GM12891 (cell line): ENCODE measurements at regions not wholly inside any gene's neighbourhood (a gene's known extent, or its start where the extent isn't known, plus 50 kb on each side); places are given as distances from the start of the nearest gene placed in this dataset.

Source experiments
- DNase-seq: peaks from one replicate; pipeline ENCODE4 v3.0.0; 2011; ENCODE audit warnings: low spot score; ENCODE audit not compliant: insufficient read length
- FAIRE-seq: peaks from 2 replicates; lab custom pipeline; 2011; peaks lifted over from hg19 to GRCh38; lab: Jason Lieb, UNC
- PAX5 ChIP-seq: IDR thresholded peaks from 2 replicates; pipeline ENCODE4 v1.6.1; 2011; ENCODE audit warnings: low read length, moderate library complexity, mild to moderate bottlenecking; ENCODE audit not compliant: insufficient read depth, severe bottlenecking
- POLR2A ChIP-seq: IDR thresholded peaks from 2 replicates; pipeline ENCODE4 v1.6.1; 2011; ENCODE audit warnings: low read depth, low read length, control low read depth
- POLR2AphosphoS5 ChIP-seq: IDR thresholded peaks from 2 replicates; pipeline ENCODE4 v1.6.1; 2011; ENCODE audit warnings: low read depth, low read length, control low read depth
- POU2F2 ChIP-seq: IDR thresholded peaks from 2 replicates; pipeline ENCODE4 v1.6.1; 2011; ENCODE audit warnings: low read depth, mild to moderate bottlenecking, control low read depth, low read length, moderate library complexity
- SPI1 ChIP-seq: IDR thresholded peaks from 2 replicates; pipeline ENCODE4 v1.6.1; 2011; ENCODE audit warnings: low read depth, low read length, control low read depth
- TAF1 ChIP-seq: IDR thresholded peaks from 2 replicates; pipeline ENCODE4 v1.6.1; 2011; ENCODE audit warnings: low read depth, low read length, control low read depth

DNA sequence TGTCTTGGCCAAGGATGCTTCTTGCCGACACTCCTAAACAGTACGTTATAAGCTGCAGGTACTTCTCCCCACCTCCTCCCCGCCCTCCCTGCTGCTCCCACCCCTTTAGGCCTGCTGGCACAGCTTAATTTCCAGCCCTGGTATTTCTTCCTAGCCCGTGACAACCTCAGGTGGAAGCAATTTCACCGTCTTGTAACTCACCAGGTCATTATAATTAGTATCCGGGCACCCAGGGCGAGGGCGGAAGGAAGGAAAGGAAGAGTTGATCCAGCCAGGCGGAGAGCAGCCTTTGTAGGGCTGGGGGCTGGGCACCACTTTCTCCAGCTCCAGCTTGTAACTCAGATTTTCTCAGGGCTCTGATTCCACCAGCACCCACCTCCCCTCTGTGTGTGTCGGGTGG lies 153.5 kb upstream of the CSF3R start:
- no peak for TF ChIP-seq TAF1
- no peak for TF ChIP-seq PAX5
- no peak for TF ChIP-seq SPI1
- TF ChIP-seq POLR2AphosphoS5: no peak
- no peak for TF ChIP-seq POU2F2
- TF ChIP-seq POLR2A: no peak
- DNase-seq (no peak), FAIRE-seq (no peak)

DNA sequence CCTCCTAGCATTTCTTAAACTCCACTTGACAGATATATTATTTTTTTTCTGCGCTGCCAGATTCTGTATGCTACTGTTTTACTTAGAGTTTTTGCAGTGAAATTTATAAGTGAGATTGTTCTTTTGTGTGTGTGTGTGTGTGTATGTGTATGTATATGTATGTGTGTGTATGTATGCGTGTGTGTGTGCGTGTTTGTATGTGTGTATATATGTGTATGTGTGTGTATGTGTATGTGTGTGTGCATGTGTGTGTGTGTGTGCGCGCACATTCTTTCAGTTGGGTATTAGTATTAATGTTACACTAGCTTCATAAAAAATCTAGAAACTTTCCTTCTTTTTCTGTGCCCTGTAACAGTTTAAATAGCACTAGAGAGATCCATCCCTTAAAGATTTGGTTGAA lies 152.6 kb upstream of the CSF3R start:
- DNase-seq (no peak), FAIRE-seq (no peak)
- TF ChIP-seq POU2F2: no peak
- no peak for TF ChIP-seq POLR2AphosphoS5
- TF ChIP-seq PAX5: no peak
- no peak for TF ChIP-seq POLR2A
- TF ChIP-seq TAF1: no peak
- TF ChIP-seq SPI1: no peak

- FAIRE-seq: no peak
Observed at GRCh38 chr1:36628804-36629203, 146.1 kb upstream of the CSF3R start.

DNA sequence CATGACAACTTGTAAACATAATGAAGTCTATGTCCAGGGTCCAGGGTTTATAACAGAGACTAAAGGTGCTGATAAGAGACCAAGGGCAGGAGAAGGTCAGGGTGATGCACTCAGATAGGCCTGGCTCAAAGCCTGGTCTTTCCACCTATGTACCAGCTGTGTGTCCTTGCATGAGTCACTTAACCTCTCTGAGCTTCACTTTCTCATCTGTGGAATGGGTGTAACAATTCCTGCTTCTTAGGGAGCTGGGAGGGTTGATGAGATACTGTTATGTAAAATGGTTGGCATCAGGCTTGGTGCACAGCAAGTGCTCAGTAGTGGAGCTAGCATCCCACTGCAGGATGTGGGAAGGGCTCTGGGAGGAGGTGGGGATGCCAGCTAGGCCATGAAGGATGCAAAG lies 143.7 kb upstream of the CSF3R start:
- no peak for DNase-seq
- TF ChIP-seq POLR2A (no peak), PAX5 (no peak), POLR2AphosphoS5 (no peak), TAF1 (no peak), POU2F2 (no peak), SPI1 (no peak)
- FAIRE-seq: no peak

More at GRCh38 chr1:36628804-36629203, 146.1 kb upstream of the CSF3R start:
- TF ChIP-seq TAF1 (no peak), SPI1 (no peak), PAX5 (no peak), POLR2AphosphoS5 (no peak), POU2F2 (no peak), POLR2A (no peak)
- DNase-seq: no peak

DNA sequence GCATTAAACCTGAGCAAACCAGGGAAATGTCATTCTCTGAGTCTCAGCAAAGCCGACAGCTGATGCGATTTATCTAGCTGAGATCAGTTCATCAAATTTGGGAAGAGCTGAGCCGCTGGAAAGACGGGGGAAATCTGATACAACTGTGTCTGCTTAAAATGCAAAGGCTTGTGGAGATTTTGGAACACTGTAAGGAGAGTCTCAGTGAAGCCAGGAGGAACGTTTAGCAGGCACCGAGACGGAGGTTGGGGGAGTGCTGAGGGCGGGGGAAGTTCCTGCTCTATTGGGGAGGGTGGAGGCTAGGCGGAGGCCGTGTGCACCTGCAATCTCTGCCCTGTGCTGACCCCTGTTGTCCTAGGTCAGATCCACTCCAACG lies 143.2 kb upstream of the CSF3R start:
- DNase-seq (no peak), FAIRE-seq (no peak)
- TF ChIP-seq TAF1: no peak
- TF ChIP-seq POU2F2: no peak
- TF ChIP-seq SPI1: no peak
- TF ChIP-seq POLR2A: no peak
- TF ChIP-seq PAX5: no peak
- TF ChIP-seq POLR2AphosphoS5: no peak

- no peak for DNase-seq
- TF ChIP-seq SPI1 (no peak), POU2F2 (no peak), PAX5 (no peak), TAF1 (no peak), POLR2A (no peak), POLR2AphosphoS5 (no peak)
- FAIRE-seq: no peak
Observed at GRCh38 chr1:36625253-36625934, 142.7 kb upstream of the CSF3R start.

- no peak for DNase-seq
- TF ChIP-seq SPI1 (no peak), POLR2A (no peak), PAX5 (no peak), TAF1 (no peak), POU2F2 (no peak), POLR2AphosphoS5 (no peak)
- no peak for FAIRE-seq
Observed at GRCh38 chr1:36624466-36624865, 141.8 kb upstream of the CSF3R start.

- DNase-seq (no peak), FAIRE-seq (no peak)
- no peak for TF ChIP-seq POLR2AphosphoS5
- no peak for TF ChIP-seq PAX5
- TF ChIP-seq SPI1: peak; percentile 10; the same call in 1 of the 2 replicates
Observed at GRCh38 chr1:36622741-36623648, 140.3 kb upstream of the CSF3R start.

GRCh38 chr1:36621531-36621930 lies 138.8 kb upstream of the CSF3R start:
- FAIRE-seq: no peak
- no peak for TF ChIP-seq PAX5
- TF ChIP-seq POLR2A: no peak
- TF ChIP-seq TAF1: no peak
- TF ChIP-seq POLR2AphosphoS5: no peak
- no peak for TF ChIP-seq POU2F2
- TF ChIP-seq SPI1: no peak

More at GRCh38 chr1:36621531-36621930, 138.8 kb upstream of the CSF3R start:
- DNase-seq: no peak
